GM12872 (cell line): ENCODE measurements at regions not wholly inside any gene's neighbourhood (a gene's known extent, or its start where the extent isn't known, plus 50 kb on each side); places are given as distances from the start of the nearest gene placed in this dataset.

Experiments used
- CTCF ChIP-seq: IDR thresholded peaks from 3 replicates; pipeline ENCODE4 v1.5.1; 2011; ENCODE audit warnings: low read depth, mild to moderate bottlenecking, low read length, moderate library complexity; ENCODE audit not compliant: insufficient read depth

GRCh38 chr16:5633845-5634440, 536.3 kb upstream of the EEF2KMT start:
- TF ChIP-seq CTCF, result peak; percentile 65

GRCh38 chr16:5622234-5622884, 524.8 kb upstream of the EEF2KMT start:
- no peak for TF ChIP-seq CTCF

DNA sequence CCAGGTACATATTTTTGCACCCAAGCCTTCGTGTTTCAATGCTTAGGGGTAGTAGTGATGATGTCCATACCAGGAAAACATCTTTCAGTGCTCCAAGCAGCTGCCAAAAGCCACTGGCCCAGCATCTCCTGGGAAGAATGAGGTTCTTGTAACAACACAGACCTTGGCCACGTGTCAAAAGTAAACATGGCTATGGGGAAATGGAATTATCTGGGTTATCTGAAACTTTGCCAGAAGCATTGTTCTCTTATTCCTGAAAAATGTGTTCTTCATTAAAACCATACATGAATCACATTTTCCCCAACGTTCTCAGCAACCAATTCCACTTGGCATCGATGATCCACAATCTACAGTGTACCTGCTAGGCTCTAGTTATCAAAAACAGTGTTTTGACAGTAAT, 524.2 kb upstream of the EEF2KMT start:
- no peak for TF ChIP-seq CTCF

DNA sequence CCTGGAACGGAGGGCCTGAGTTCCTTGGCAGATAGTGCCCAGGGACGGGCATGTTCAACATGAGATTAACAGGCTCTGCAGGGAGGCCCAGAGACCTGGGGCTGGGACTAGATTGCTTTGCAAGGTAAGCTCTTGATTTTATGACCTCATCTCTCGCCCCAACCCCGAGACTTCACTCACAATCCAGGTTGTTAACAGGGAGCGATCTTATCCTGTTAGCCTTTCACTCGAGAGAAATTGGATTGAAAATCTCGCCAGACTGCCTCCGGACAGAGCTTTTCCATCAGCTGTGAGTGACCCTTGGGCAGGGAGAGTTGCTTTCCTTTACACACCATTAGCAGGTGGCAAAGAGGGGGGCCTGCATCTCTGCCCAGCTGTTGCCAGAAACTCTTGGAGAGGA, 521.7 kb upstream of the EEF2KMT start:
- no peak for TF ChIP-seq CTCF

DNA sequence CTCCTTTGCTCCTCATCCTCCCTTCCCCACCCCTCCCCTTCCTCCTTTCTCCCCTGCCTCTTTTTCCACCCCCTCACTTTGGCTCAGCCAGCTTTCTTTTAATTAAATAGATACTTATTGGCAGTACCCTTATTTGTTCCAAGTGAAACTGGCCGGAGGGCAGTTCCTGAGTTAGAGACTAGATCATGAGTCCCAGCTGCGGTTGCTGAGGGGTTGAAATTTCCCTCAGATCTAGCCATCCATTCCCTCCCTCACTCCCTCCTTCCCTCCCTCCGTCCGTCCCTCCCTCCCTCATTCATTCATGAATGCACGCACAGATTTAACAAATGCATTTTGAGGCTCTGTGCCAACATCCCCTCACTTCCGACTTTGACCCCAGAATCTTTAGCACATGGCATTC, 519.2 kb upstream of the EEF2KMT start:
- no peak for TF ChIP-seq CTCF

DNA sequence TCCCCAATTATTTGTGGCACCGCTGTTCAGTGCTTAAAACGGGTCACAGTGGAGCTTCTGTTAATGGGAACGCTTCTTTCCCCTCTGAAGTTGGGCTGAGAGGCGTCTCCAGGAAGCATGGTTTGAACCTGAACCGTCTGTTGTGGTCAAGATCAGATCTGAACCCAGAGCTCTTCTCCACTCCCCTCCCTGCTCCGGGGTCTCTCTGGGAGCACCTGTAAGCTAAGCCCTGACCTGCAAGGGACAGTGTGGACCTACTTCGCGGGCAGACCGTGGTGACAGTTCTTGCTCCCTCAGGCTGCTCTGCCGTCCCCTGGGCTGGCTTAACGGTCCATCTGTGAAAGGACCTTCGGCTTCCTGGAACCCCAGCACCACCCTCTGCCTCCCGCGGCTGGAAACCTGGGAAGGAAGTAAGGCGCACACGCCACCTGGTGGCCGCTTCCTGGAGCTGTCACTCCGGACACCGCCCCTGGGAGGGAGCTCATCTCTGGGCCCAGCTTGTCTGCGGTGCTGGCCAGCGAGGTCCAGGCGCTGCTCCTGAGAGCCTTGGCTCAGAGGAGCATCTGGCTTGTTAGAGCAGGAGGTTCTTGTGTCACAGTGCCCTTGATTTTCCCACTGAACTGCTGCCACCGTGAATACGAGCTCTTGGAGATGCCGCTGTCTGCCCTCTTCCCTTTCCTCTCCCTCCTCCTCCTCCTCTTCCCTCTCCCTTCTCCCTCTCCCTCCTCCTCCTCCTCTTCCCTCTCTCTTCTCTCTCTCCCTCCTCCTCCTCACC, 518.5 kb upstream of the EEF2KMT start:
- peak; percentile 78 for TF ChIP-seq CTCF

GRCh38 chr16:5607169-5607568, 509.6 kb upstream of the EEF2KMT start:
- TF ChIP-seq CTCF, result no peak
